ENCODE measurements at regions not wholly inside any gene's neighbourhood (a gene's known extent, or its start where the extent isn't known, plus 50 kb on each side); places are given as distances from the start of the nearest gene placed in this dataset.
"Not testable (repeated sequence)": the region's sequence is repeated elsewhere in the genome, so short reads cannot be mapped to it uniquely, and the experiment has no call there.

GRCh38 chr15:66968806-66969596, 96.4 kb upstream of the SMAD3 start:
- Histone ChIP-seq H3K79me2 (ENCODE audit: insufficient read depth, low read length) (no peaks in the 10 kb centered on the region), H3K27ac (ENCODE audit: low read depth, low read length, poor library complexity, severe bottlenecking) (no peak overlapping the region), H3K9me3 (ENCODE audit: low read length) (no peaks in the 10 kb centered on the region), H2AFZ (ENCODE audit: low read length) (no peak overlapping the region), H3K36me3 (ENCODE audit: insufficient read depth, low read length) (no peaks in the 10 kb centered on the region), H3K9ac (ENCODE audit: low read length) (no peak overlapping the region), H3K27me3 (ENCODE audit: insufficient read depth, low read length) (0 out of 2 replicates have a peak, but pooled peaks cover 5% of the 10 kb centered on the region), H3K9me2 (ENCODE audit: low read depth, low read length) (no peaks in the 10 kb centered on the region), H3F3A (ENCODE audit: insufficient read depth, low read length) (no peaks in the 10 kb centered on the region), H3K4me2 (ENCODE audit: low read length) (no peak overlapping the region), H4K20me1 (ENCODE audit: insufficient read depth, low read length) (no peaks in the 10 kb centered on the region), H3K4me1 (ENCODE audit: insufficient read depth, low read length, severe bottlenecking) (no peaks in the 10 kb centered on the region), H3K4me3 (ENCODE audit: low read depth, low read length, poor library complexity, severe bottlenecking) (no peak overlapping the region)
- TF ChIP-seq, protein P1, sequence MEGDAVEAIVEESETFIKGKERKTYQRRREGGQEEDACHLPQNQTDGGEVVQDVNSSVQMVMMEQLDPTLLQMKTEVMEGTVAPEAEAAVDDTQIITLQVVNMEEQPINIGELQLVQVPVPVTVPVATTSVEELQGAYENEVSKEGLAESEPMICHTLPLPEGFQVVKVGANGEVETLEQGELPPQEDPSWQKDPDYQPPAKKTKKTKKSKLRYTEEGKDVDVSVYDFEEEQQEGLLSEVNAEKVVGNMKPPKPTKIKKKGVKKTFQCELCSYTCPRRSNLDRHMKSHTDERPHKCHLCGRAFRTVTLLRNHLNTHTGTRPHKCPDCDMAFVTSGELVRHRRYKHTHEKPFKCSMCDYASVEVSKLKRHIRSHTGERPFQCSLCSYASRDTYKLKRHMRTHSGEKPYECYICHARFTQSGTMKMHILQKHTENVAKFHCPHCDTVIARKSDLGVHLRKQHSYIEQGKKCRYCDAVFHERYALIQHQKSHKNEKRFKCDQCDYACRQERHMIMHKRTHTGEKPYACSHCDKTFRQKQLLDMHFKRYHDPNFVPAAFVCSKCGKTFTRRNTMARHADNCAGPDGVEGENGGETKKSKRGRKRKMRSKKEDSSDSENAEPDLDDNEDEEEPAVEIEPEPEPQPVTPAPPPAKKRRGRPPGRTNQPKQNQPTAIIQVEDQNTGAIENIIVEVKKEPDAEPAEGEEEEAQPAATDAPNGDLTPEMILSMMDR (IDR thresholded peaks at IDR 0.05; ENCODE audit: low read length), result no peak
- TF ChIP-seq EZH2 (IDR thresholded peaks at IDR 0.05; ENCODE audit: borderline replicate concordance, low read length), result no peak

DNA sequence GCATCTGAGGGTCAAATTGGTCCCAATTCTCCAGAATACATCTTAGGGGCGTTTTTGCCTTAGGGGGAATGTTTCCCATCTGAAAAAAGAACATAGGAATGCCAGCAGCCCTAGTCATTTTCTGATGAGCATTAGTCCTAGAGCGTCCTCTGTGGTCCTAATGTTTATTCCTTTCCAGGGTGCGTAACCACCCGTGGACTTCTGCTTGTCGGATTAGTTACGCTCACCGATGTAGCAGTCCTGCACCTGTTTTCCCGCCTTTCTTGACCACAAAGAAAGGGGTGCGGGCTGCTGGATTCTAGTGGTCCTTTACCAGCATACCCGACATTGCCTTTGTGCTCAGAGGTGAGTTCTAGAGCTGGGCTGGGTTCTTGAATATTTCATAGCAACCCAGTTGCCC, 91.3 kb upstream of the SMAD3 start:
- H3K27me3 ChIP-seq (ENCODE audit: insufficient read depth, low read length); H3K4me3 ChIP-seq (ENCODE audit: low read depth, low read length, poor library complexity, severe bottlenecking); H3K79me2 ChIP-seq (ENCODE audit: insufficient read depth, low read length): not testable (repeated sequence)

GRCh38 chr15:66976106-66976640, 89.2 kb upstream of the SMAD3 start:
- H3K79me2 ChIP-seq (ENCODE audit: insufficient read depth, low read length); H3K27me3 ChIP-seq (ENCODE audit: insufficient read depth, low read length); H3F3A ChIP-seq (ENCODE audit: insufficient read depth, low read length); H3K36me3 ChIP-seq (ENCODE audit: insufficient read depth, low read length); H4K20me1 ChIP-seq (ENCODE audit: insufficient read depth, low read length); H3K4me3 ChIP-seq (ENCODE audit: low read depth, low read length, poor library complexity, severe bottlenecking); H3K27ac ChIP-seq (ENCODE audit: low read depth, low read length, poor library complexity, severe bottlenecking); H2AFZ ChIP-seq (ENCODE audit: low read length); H3K9me3 ChIP-seq (ENCODE audit: low read length); H3K4me1 ChIP-seq (ENCODE audit: insufficient read depth, low read length, severe bottlenecking); H3K4me2 ChIP-seq (ENCODE audit: low read length); H3K9me2 ChIP-seq (ENCODE audit: low read depth, low read length); H3K9ac ChIP-seq (ENCODE audit: low read length): not testable (repeated sequence)

More for the DNA sequence above, 91.3 kb upstream of the SMAD3 start:
- H3K36me3 ChIP-seq (ENCODE audit: insufficient read depth, low read length); H3K4me1 ChIP-seq (ENCODE audit: insufficient read depth, low read length, severe bottlenecking); H4K20me1 ChIP-seq (ENCODE audit: insufficient read depth, low read length); H2AFZ ChIP-seq (ENCODE audit: low read length); H3K9me3 ChIP-seq (ENCODE audit: low read length); H3K9ac ChIP-seq (ENCODE audit: low read length); H3K4me2 ChIP-seq (ENCODE audit: low read length); H3F3A ChIP-seq (ENCODE audit: insufficient read depth, low read length); H3K27ac ChIP-seq (ENCODE audit: low read depth, low read length, poor library complexity, severe bottlenecking); H3K9me2 ChIP-seq (ENCODE audit: low read depth, low read length): not testable (repeated sequence)

GRCh38 chr15:66980326-66980725, 85.1 kb upstream of the SMAD3 start:
- H4K20me1 ChIP-seq (ENCODE audit: insufficient read depth, low read length); H3K4me1 ChIP-seq (ENCODE audit: insufficient read depth, low read length, severe bottlenecking); H3K27me3 ChIP-seq (ENCODE audit: insufficient read depth, low read length); H3K27ac ChIP-seq (ENCODE audit: low read depth, low read length, poor library complexity, severe bottlenecking); H3K4me3 ChIP-seq (ENCODE audit: low read depth, low read length, poor library complexity, severe bottlenecking); H3K4me2 ChIP-seq (ENCODE audit: low read length); H3K9ac ChIP-seq (ENCODE audit: low read length); H3K79me2 ChIP-seq (ENCODE audit: insufficient read depth, low read length); H3K36me3 ChIP-seq (ENCODE audit: insufficient read depth, low read length); H3K9me2 ChIP-seq (ENCODE audit: low read depth, low read length); H3F3A ChIP-seq (ENCODE audit: insufficient read depth, low read length); H2AFZ ChIP-seq (ENCODE audit: low read length); H3K9me3 ChIP-seq (ENCODE audit: low read length): not testable (repeated sequence)
